ENCODE measurements at regions not wholly inside any gene's neighbourhood (a gene's known extent, or its start where the extent isn't known, plus 50 kb on each side); places are given as distances from the start of the nearest gene placed in this dataset.

DNA sequence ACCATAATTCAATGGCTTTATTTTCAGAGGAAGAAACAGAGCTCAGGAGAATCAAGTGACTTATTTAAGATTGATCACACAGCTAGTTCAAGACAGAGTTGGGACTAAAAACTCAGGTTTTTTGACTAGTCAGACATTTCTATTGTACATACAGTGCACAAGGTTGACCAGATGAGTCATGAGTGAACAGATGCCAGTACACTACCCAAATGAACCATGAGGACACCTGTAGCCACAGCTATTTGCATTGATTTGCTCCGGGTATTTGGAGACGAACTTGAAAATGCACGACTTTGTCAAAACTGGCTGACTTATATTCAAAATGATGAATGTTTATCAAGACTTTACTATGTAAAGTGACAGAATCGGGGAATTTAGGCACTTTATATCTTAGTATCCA is 161.7 kb upstream of the ST6GALNAC5 start:
- TF ChIP-seq, protein P1, sequence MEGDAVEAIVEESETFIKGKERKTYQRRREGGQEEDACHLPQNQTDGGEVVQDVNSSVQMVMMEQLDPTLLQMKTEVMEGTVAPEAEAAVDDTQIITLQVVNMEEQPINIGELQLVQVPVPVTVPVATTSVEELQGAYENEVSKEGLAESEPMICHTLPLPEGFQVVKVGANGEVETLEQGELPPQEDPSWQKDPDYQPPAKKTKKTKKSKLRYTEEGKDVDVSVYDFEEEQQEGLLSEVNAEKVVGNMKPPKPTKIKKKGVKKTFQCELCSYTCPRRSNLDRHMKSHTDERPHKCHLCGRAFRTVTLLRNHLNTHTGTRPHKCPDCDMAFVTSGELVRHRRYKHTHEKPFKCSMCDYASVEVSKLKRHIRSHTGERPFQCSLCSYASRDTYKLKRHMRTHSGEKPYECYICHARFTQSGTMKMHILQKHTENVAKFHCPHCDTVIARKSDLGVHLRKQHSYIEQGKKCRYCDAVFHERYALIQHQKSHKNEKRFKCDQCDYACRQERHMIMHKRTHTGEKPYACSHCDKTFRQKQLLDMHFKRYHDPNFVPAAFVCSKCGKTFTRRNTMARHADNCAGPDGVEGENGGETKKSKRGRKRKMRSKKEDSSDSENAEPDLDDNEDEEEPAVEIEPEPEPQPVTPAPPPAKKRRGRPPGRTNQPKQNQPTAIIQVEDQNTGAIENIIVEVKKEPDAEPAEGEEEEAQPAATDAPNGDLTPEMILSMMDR (IDR thresholded peaks at IDR 0.05), result no peak

DNA sequence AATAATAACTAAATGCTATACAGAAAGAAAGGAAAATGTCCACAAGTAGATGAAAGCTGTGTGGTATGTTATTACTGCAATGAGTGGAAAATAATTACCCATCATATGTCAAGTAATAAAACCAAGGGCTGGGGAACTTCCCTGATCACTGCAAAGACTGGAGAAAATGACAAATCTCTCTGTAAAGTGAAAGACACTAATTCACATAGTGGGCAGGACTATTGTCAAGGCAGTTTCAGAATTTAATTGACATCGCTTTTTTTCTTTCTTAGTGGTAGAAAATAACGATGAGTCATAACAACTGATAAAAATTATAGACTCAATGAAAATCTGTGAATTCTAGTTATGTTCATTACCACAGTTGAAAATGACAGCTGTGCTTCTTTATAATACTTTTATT is 153.7 kb upstream of the ST6GALNAC5 start:
- no peak overlapping the region for H3K9ac ChIP-seq (ENCODE audit: low read depth in 2 of 2, low read length in 2 of 2)
- intact Hi-C loops (cut with DNase I), result no loop called here
- H3K4me1 ChIP-seq, result no peaks in the 10 kb centered on the region
- no peaks in the 10 kb centered on the region for H3K27me3 ChIP-seq
- no peak for DNase-seq
- no peaks in the 10 kb centered on the region for H3K36me3 ChIP-seq
- TF ChIP-seq, protein P1 (IDR thresholded peaks at IDR 0.05), result no peak
- no peaks in the 10 kb centered on the region for H3K9me3 ChIP-seq
- H3K4me3 ChIP-seq, result no peak overlapping the region
- no peak overlapping the region for H3K27ac ChIP-seq

More for the DNA sequence above, 161.7 kb upstream of the ST6GALNAC5 start:
- Histone ChIP-seq H3K4me1 (no peaks in the 10 kb centered on the region), H3K27me3 (no peaks in the 10 kb centered on the region), H3K9me3 (no peaks in the 10 kb centered on the region), H3K4me3 (no peak overlapping the region), H3K9ac (ENCODE audit: low read depth in 2 of 2, low read length in 2 of 2) (no peak overlapping the region), H3K36me3 (no peaks in the 10 kb centered on the region), H3K27ac (no peak overlapping the region)
- intact Hi-C loops (cut with DNase I), result no loop called here
- no peak for DNase-seq

- H3K4me1 ChIP-seq, result no peaks in the 10 kb centered on the region
- intact Hi-C loops (cut with DNase I), result no loop called here
These were observed 151.8 kb upstream of the ST6GALNAC5 start for GRCh38 chr1:76715474-76715873.

GRCh38 chr1:76723949-76724348 is 143.3 kb upstream of the ST6GALNAC5 start:
- Histone ChIP-seq H3K4me1 (no peaks in the 10 kb centered on the region), H3K27ac (no peak overlapping the region), H3K27me3 (no peaks in the 10 kb centered on the region), H3K9ac (ENCODE audit: low read depth in 2 of 2, low read length in 2 of 2) (no peak overlapping the region), H3K9me3 (no peaks in the 10 kb centered on the region), H3K4me3 (no peak overlapping the region), H3K36me3 (no peaks in the 10 kb centered on the region)
- DNase-seq, result no peak
- intact Hi-C loops (cut with DNase I), result no loop called here
- TF ChIP-seq, protein P1 (IDR thresholded peaks at IDR 0.05), result no peak

More at GRCh38 chr1:76715474-76715873, 151.8 kb upstream of the ST6GALNAC5 start:
- H3K36me3 ChIP-seq, result no peaks in the 10 kb centered on the region
- H3K27me3 ChIP-seq, result no peaks in the 10 kb centered on the region
- no peak overlapping the region for H3K27ac ChIP-seq
- TF ChIP-seq, protein P1 (IDR thresholded peaks at IDR 0.05), result no peak
- H3K9ac ChIP-seq (ENCODE audit: low read depth in 2 of 2, low read length in 2 of 2), result no peak overlapping the region
- no peak overlapping the region for H3K4me3 ChIP-seq
- H3K9me3 ChIP-seq, result no peaks in the 10 kb centered on the region
- no peak for DNase-seq

DNA sequence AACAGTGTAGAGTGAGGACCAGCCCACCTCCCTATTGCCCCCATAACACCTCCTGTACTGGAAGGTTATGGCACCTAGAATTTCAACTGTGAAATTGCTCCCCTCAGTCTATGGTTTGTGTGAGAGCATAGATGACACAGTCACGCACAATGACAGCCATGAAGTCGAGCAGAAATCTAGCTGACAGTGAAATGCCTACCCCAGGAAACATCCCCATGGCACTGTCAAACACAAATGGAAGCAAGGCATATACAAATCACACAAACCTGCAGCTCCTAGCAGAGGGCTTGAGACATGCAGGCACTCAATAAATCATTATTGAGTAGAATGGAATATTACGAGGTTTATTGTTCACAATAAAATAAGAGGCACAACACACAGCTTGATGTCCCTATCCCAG is 142.5 kb upstream of the ST6GALNAC5 start:
- no peaks in the 10 kb centered on the region for H3K4me1 ChIP-seq
- H3K9me3 ChIP-seq, result no peaks in the 10 kb centered on the region
- no peak overlapping the region for H3K9ac ChIP-seq (ENCODE audit: low read depth in 2 of 2, low read length in 2 of 2)
- no peak overlapping the region for H3K27ac ChIP-seq
- H3K4me3 ChIP-seq, result no peak overlapping the region
- H3K27me3 ChIP-seq, result no peaks in the 10 kb centered on the region
- TF ChIP-seq, protein P1 (IDR thresholded peaks at IDR 0.05), result no peak
- no peak for DNase-seq
- intact Hi-C loops (cut with DNase I), result no loop called here
- no peaks in the 10 kb centered on the region for H3K36me3 ChIP-seq

Measured in colonic mucosa (tissue), 4 donors.